GM18870 (cell line): ENCODE measurements at regions not wholly inside any gene's neighbourhood (a gene's known extent, or its start where the extent isn't known, plus 50 kb on each side); places are given as distances from the start of the nearest gene placed in this dataset.
A peak's percentile ranks its signal among the peaks of the same experiment; 100 is the strongest.

ENCODE experiments used
- ATAC-seq: cut with Tn5 transposase; IDR thresholded peaks from one replicate; pipeline ENCODE4 v1.9.1; 2021; ENCODE audit warnings: moderate library complexity; ENCODE audit not compliant: unreplicated experiment

DNA sequence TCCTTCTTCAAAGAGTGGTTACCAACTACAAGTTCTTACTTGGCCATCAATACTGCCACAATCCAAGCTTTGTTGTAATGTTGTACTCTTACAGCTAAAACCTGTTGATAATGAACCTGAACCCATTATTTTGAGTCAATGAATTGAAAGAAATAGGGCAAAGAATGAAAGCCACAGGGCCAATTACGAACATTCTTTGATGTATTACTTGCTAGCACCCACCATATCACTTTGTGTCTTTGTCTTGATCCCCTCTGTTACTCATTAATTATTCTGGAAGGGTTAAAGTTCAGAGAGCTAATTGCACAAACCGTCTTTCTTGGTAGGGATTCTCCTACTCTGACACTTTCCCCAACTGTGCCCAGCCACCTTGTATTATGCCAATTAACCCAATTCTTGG, 53.2 kb upstream of the TFEC start:
- no peak for ATAC-seq

DNA sequence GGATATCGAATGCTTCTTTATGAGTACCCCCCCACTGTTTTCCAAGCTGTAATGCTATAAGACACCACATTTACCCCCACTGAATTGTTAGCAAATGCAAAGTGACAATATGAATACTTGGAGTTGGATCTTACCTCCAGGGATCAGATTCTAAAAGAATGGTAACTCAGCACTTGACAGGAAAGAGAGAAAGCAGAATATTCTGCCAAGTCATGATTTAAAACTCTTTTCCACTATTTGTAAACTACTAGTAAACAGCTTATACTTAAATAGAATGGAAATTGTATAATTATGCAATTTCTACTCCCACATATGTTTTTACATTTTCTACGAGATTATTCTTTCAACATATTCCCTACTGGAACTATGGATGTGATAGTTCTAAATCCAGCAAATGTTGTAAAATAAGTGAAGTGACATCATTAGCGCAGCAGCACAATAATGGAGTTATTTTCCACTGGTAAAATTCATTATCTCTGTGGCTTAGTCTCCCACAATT, 56.0 kb upstream of the TFEC start:
- no peak for ATAC-seq

DNA sequence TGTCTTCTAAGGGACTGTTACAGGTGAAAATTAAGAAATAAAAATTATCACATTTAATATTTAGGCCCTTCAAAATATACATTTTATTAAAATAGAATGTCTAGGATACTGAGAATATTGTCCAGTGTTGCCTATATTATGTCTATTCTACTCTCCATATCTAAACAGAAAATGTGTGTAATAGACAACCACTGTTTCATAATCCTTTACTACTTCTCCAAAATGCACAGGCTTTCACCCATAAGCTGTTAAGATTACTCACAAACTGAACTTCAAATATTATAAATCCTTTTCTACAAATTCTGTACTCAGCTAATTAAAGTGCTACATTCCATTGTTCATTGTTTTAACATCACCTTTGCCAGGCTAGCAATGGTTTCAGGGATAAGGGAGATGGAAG, 56.7 kb upstream of the TFEC start:
- no peak for ATAC-seq

DNA sequence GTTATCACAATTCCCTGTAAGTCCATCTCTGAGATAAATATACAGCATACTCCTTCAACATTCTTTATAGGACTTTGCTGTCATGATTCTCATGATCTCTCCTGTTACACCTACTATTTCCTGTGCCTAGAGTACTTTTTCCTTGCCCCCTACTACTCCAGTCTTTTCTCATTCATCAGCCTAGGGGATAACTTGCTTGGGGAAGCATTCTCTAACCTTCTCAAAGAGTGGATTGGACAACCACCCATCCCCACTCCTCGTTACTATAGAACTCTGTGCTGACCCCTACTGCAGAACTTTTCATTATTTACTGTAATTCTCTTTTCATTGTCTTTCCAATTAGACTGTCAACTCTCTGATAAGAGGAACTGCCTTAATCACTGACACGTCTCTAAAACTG, 57.4 kb upstream of the TFEC start:
- ATAC-seq: no peak

DNA sequence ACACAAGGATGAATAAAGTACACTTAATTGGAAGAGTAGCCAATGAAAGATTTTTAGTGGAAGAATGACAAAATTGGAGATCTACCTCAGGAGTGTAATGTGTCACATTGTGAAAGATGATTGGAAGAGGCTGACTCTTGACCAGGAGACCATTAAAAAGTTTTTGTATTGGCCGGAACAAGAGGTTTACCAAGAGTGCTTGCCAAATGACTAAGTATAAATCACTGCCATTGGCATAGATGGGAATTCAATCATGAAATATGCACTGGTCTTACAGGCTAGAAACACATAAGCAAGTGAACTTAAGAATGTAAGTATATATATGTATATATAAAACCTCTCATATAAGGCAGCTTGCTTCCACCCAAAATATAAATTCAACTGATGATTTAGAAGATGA, 58.7 kb upstream of the TFEC start:
- ATAC-seq: no peak

DNA sequence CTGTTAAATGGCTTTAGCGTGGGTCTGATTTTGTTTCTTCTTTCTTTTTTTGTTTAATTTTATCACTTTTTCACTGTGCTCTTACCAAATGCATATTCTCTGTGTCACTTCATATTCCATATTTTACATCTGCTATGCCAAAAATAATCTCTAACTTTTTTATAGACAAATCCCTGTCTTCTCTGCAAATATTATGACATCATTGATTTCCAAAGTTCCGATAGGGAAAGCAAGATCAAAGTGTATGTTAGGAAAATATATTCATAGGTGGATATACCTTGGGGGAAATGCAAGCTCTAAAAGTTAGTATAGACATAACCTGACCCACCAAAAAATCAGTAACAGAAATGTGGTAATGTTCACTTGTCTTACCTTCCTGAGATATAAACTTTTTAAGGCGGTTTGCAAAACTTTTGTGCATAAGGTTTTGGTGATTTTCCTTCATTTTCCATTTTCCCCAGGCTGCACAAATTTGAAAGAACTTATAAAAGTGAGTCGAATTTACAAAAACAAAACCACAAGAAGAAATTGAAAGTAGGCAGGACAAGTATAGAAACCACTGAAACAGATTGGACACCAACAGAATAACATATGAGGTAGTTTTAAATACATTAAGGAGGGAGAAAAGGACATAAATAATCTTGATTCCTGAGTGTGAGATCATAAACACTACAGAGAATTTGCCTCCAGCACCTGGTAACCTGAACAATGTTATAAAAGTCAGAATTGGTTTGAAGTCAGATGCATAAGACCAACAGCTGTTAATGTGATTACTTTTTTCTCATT, 63.1 kb upstream of the TFEC start:
- no peak for ATAC-seq

DNA sequence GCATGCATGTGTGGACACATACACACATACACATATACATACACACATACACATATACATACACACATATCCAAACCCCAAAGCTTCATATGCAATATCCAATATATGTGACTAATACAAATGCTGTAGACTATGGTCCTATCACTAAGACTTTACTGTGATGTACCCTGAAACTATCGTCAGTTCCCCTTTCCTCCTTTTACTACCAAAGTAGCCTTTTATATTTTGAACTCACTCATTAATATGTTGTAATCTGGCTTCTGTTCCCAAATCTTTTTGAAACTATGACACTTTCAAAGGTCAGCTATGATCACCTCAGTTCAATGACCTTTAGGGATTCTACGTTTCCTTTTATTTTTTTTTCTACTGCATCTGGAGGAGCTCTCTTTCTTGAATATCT, 64.8 kb upstream of the TFEC start:
- ATAC-seq: no peak

DNA sequence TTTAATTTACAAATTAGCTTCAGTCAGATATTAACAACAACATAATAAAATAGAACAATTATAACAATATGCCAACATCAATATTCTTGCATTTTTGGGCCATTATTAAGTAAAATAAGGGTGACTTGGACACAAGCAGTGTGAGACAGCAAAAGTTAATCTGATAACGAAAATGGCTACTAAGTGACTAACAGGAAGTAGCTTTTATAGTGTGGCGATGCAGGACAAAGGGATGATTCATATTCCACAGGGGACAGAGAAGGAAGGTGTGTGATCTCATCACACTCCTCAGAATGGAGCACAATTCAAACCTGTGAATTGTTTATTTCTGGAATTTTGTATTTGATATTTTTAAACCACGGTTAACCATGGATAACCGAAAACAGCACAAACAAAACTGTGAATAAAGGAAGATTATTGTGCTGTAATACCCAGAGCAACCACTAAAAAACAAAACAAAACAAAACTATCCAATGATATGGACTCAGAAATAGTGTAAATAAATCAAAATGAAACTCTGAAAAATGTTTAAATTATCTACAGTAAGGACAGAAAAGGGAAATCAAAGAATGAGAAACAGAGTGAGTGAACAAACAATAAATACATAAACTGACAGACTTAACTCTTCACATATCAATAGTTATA, 66.9 kb upstream of the TFEC start:
- ATAC-seq: no peak

DNA sequence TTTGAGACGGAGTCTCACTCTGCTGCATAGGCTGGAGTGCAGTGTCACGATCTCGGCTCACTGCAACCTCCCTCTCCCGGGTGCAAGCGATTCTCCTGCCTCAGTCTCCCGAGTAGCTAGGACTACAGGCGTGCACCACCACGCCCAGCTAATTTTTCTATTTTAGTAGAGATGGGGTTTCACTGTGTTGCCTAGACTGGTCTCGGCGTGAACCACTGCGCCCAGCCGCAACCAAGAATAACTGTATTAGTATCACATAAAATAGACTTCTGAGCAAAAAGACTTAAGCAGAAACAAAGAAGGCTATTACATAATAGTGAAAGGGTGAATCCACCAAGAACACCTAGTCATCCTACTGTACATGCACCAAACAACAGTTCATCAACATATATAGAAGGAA, 67.6 kb upstream of the TFEC start:
- ATAC-seq: no peak

DNA sequence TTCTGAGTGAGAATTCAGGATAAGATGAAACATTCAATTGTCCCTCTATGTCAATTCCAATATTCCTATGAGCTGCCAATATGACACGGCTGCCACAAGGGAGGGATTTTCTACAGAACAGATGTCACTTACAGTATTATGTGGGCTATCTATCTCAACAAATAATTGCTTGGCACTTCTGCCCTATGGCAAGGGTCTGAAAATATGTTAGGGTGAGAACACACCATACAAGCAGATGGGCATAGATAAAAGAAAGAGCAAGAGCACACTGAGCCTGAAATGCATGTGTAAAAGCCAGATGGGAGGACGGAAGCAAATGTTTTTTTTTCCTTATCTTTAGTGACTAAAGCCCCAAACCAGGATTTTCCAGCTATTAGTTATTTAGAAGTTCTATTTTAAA, 70.1 kb upstream of the TFEC start:
- no peak for ATAC-seq

DNA sequence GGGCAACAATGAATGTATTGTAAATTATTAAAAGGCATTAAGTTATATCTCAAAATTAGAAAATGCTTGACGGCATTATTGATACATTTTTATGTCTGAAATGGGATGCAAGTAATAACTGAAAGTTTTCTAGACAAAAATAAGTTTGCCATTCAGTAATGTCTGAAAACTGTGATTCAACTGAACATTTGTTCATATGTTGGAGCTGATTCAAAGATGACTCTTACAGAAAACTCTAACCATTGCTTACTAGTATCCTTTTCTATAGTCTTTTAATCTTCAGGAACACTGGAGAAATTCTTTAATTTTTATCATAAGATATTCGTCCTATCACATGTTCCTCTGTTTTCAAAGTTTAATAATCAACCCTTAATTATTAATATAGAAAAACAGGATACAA, 71.1 kb upstream of the TFEC start:
- ATAC-seq: no peak

DNA sequence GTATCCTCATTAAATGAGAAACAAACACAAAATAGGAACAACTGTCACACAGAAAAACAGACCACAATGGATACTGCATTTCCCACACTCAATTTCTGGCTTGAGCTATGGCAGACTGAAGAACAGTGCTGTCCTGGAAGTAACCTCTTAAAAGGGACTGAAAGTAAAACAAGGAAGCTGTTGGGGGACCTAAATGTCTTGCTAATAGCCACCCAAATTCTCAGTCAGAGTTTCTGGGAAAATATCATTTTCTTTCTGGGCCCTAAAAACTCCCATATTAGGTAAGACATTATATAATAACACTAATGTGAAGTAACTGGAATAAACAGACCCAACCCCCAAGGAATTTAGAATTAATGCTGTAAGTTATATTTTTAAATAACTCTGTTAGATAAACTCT, 80.9 kb upstream of the TFEC start:
- no peak for ATAC-seq

DNA sequence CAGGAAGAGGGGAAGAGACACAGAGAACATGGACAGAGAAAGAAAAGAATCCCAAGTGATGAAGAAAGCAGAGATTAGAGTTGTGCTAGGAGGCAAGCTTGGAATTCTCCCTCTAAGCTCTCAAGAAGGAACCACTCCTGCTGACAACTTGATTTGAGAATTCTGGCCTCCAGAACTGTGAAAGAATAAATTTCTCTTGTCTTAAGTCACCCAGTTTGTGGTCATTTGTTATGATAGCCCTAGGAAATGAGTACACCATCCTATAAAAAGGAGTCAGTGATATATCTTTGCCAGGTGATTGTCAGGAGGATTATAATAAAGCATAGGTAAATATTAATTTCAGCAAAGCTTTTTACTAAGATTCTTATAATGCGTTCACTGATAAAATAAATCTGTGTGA, 82.7 kb upstream of the TFEC start:
- no peak for ATAC-seq

DNA sequence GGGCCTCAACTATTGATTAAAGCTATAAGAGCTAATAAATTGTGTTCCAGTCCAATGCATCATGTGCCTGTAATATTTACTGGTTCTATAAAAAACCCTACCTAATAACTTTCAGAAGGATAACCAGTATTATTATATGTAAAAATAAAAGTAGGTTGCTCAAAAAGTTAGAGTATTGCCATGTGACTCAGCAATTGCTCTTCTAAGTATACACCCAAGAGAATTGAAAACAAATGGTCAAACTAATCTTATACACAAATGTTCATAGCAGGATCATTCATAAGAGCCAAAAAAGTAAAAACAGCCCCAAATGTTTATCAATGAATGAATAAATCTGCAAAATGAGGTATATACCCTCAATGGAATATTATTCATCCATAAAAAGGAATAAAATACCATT, 89.5 kb upstream of the TES start:
- no peak for ATAC-seq

DNA sequence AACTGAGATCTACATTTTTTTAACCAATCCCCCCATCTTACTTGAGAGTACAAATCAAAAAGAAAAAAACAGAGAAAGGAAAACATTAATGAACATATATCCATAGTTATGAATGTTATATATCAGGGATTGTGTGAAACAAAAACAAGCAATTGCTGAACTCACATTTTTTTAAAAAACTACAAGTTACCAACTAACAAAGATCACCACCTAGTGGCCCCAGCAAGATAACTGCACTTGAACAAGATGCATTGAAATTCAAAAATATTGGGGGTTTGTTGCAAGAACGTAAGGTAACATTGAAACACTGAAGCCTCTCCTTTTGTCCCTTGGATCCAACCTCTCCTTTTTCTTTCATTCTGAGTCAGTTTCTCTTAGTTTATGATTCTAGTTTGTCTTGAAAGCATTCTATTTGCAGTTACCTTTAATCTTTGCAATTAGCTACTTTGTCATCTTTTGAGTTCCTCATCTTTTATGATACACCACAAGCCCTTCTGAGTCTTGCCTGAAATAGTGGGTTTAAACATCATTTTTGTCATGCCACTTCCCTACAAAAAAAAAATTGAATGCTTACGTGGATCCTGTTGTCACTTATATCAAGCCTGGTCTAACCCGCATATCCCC, 87.3 kb upstream of the TES start:
- peak; percentile 58 for ATAC-seq

DNA sequence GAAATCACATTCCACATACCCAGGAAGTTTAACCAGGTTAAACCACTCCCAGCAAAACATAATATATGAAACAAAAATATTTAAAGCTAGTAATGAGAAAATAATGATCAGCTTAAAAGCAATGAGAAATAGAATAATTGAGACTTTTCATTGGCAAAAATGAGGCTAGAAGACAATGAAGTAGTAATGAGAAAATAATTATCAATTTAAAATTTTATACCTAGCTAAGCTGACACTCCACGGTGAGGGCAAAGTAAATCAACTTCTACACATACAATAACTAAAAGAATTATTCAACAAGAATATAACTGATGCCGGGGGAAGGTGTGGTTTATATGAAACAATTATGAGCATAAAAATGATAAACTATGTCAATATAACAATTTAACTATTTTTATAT, 82.2 kb upstream of the TES start:
- ATAC-seq: no peak

DNA sequence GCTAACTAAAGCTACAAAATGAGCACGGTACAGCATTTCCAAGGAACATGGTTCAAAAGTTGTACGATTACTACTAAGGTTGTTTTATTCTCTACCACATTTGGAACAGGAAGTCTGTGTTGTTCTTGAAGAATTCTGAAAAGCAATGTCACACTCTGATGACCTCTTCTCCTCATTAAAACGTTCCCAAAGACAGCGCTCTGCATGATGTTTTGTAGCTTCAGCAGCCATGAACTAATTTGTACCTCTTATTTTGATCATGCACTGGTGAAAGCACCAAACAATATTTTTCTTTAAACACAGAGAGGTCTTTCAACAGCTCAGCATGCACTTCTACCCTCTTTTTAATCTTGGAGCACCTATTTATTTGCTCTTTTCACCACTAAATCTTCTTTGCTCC, 75.0 kb upstream of the TES start:
- ATAC-seq: no peak

DNA sequence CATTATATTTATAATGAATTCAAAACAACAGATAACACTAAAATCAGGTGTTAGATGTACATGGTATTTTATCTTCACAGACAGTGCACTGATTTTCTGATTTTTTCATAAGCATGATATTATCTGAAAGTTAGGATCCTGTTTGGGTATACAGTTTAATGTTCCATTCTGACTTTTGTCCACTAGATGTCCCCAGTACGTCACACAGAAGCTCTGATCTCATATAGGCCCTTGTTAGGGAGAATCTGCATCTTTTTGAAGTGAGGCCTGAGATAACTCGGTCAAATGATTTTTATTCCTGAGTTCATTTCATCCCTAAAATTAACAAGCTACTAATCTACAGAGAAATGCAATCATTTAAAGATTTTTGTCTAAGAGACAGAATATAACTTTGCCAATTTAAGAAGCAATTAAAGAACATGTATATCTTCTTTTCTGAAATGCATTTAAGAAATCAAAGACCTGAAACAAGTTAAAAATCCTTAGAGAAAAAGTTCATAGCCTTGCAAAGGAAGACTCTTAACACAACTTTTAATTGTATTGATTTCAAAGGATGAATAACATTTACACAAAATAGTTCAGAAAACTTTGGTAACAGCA, 72.0 kb upstream of the TES start:
- ATAC-seq: peak; percentile 97

DNA sequence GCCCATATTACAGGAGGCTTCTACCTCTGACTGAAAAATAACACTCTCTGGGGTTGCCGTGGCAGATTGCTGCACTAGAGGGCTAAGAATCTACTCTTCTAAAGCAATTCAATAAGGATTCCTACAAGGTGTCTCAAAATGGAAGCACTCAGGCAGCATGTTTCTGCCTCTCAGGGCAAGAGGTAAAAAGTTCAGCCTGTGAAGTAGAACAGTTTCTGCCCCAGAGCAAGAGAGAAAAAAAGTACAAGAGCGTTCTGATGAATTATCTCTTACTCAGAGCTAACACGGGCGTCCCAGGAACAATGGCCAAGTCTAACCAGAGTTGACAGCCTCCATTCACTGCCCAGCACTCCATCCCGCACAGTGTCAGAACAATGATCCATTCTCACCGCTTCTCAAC, 71.3 kb upstream of the TES start:
- no peak for ATAC-seq

DNA sequence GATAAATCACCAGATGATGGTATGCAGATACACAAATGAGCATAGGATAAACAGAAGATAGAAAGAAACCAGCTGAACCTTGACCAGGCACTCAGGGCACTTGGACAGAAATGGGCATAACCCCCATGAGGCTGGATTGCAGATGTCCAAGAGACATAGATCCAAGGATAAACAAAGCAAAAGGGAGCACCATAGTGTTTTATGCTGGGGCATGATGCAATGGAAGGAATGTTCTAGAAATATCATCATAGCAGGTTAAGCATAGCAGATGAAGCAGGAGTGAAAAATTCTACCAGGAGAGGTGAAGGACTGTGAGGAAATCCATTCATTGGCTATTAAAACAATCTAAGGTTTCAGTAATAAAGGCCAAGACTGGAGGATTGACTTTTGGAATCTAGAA, 70.5 kb upstream of the TES start:
- ATAC-seq: no peak

DNA sequence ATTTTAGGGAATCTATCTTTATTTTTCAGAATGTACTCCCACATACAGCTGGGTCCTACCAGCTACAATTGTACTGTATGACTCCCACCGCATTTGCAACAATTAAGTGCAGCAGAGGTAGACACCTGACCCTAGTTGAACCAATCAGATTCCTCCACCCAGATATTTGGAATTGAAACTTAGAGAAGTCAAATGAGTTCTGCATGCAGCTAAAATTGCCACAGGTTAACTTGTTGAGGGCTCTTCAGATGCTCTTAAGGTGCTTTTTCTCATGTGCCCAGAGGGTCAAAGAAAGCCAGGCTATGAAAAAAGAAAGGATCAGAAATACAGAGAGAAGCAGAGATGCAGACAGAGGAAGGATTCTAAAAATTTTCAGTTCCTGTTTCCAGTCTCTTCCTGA, 68.0 kb upstream of the TES start:
- ATAC-seq: no peak

DNA sequence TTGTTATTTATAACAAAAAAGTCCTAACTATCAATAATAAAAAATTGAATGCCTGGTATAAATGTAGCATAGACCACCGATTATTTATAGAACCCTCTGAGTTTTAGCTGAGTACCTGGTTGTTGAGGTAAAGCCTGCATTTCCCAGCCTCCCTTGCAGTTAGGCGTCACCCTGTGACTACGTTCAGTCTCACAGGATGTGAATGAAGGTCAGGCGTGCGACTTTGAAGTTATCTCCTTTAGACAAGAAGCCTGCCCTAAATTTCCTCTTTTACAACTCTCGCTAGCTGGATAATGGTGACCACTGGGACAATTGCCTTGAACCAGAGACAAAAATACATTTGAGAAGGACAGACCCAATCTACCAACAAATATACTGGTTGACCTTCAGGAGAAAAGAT, 67.5 kb upstream of the TES start:
- ATAC-seq: no peak
